ENCODE measurements at regions not wholly inside any gene's neighbourhood (a gene's known extent, or its start where the extent isn't known, plus 50 kb on each side); places are given as distances from the start of the nearest gene placed in this dataset.

GRCh38 chr18:28382215-28382879, 205.4 kb upstream of the CDH2 start:
- H3K4me1 ChIP-seq, result no peaks in the 10 kb centered on the region
- 17 to 60% methylated on average over 1 to 3 of the region's 3 CpGs for WGBS, 2 donors (ENCODE audit: low coverage in 1 of 2)
- H3K36me3 ChIP-seq, result no peaks in the 10 kb centered on the region
- no peaks in the 10 kb centered on the region for H3K9me3 ChIP-seq
- TF ChIP-seq, protein P1, sequence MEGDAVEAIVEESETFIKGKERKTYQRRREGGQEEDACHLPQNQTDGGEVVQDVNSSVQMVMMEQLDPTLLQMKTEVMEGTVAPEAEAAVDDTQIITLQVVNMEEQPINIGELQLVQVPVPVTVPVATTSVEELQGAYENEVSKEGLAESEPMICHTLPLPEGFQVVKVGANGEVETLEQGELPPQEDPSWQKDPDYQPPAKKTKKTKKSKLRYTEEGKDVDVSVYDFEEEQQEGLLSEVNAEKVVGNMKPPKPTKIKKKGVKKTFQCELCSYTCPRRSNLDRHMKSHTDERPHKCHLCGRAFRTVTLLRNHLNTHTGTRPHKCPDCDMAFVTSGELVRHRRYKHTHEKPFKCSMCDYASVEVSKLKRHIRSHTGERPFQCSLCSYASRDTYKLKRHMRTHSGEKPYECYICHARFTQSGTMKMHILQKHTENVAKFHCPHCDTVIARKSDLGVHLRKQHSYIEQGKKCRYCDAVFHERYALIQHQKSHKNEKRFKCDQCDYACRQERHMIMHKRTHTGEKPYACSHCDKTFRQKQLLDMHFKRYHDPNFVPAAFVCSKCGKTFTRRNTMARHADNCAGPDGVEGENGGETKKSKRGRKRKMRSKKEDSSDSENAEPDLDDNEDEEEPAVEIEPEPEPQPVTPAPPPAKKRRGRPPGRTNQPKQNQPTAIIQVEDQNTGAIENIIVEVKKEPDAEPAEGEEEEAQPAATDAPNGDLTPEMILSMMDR (IDR thresholded peaks at IDR 0.05), result no peak
- TF ChIP-seq POLR2AphosphoS5 (IDR thresholded peaks at IDR 0.05) (no peak), EP300 (IDR thresholded peaks at IDR 0.05) (no peak), POLR2A (IDR thresholded peaks at IDR 0.05) (no peak)
- no peak overlapping the region for H3K27ac ChIP-seq
- ATAC-seq, result no peak
- no peaks in the 10 kb centered on the region for H3K27me3 ChIP-seq
- H3K4me3 ChIP-seq, result no peak overlapping the region

DNA sequence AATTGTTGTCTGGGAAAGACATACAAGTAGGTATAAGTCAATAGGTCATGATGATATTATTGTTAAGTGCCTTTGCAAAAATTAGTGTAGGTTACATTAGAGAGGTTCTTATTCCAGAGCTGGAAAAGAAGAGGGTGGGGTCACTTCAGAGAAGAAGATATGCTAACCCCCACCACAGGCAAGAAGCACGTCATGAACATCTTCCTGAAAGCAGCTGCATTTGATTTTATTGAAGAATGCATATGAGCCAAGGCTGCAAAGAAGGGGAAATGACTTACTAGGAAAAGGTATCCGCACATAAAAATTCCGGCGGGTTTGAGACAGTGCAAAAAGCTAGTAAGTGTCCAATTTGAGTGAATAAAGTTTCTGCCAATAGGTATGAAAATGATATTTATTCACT, 195.3 kb upstream of the CDH2 start:
- no peak for TF ChIP-seq POLR2AphosphoS5 (IDR thresholded peaks at IDR 0.05)
- TF ChIP-seq, protein P1 (IDR thresholded peaks at IDR 0.05), result no peak
- TF ChIP-seq POLR2A (IDR thresholded peaks at IDR 0.05), result no peak
- TF ChIP-seq EP300 (IDR thresholded peaks at IDR 0.05), result no peak
- WGBS, 2 donors (ENCODE audit: low coverage in 1 of 2), result 84 to 88% methylated on average over 4 of the region's 4 CpGs
- Histone ChIP-seq H3K9me3 (no peaks in the 10 kb centered on the region), H3K4me3 (no peak overlapping the region), H3K36me3 (no peaks in the 10 kb centered on the region), H3K4me1 (no peaks in the 10 kb centered on the region), H3K27me3 (no peaks in the 10 kb centered on the region), H3K27ac (no peak overlapping the region)
- ATAC-seq, result no peak

DNA sequence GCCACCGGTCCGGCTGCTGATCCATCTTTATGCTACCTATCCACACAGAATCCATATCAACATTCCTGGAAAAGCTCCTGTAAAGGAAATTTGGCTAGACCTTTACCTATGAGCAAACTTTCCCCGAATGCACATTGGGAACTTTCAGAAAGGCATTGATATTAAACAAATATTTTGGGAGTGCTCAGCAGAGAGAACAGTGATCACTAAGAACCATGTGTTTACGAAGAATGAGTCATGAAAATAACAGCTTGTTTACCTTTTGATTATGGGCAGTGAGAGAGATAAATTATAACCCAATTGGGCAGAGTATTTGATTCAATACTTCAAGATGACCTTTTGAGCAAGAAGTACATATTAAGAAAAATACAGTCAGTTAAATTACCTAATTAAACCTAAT, 189.7 kb upstream of the CDH2 start:
- Histone ChIP-seq H3K27me3 (no peaks in the 10 kb centered on the region), H3K9me3 (no peaks in the 10 kb centered on the region), H3K27ac (no peak overlapping the region), H3K4me1 (no peaks in the 10 kb centered on the region), H3K4me3 (no peak overlapping the region), H3K36me3 (no peaks in the 10 kb centered on the region)
- TF ChIP-seq, protein P1 (IDR thresholded peaks at IDR 0.05), result no peak
- no peak for TF ChIP-seq POLR2A (IDR thresholded peaks at IDR 0.05)
- TF ChIP-seq EP300 (IDR thresholded peaks at IDR 0.05), result no peak
- TF ChIP-seq POLR2AphosphoS5 (IDR thresholded peaks at IDR 0.05), result no peak
- no peak for ATAC-seq
- WGBS, 2 donors (ENCODE audit: low coverage in 1 of 2), result 88 to 90% methylated on average over 1 to 3 of the region's 4 CpGs

DNA sequence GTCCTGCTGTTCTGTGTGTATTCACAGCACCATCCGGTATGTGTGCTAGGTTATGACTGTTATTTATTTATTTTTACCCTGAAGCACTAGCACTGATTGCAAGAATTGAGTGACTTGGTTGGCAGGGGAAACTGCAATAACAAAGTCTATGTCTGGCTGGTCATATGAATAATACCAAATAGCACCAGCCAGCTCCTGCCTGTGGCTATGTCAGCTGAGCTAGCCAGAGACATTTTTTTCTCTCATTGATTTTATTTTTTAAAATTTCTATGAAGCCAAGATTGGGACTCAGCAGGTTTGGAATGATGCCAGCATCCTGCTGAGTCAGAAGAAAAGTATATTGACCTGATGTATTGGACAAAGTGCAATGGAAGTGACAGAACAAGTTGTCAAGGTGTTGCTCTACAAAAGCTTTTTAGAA, 188.5 kb upstream of the CDH2 start:
- no peak for TF ChIP-seq POLR2A (IDR thresholded peaks at IDR 0.05)
- no peaks in the 10 kb centered on the region for H3K4me1 ChIP-seq
- H3K36me3 ChIP-seq, result no peaks in the 10 kb centered on the region
- 50 to 56% methylated on average over 1 of the region's 1 CpG for WGBS, 2 donors (ENCODE audit: low coverage in 1 of 2)
- no peaks in the 10 kb centered on the region for H3K9me3 ChIP-seq
- H3K4me3 ChIP-seq, result no peak overlapping the region
- H3K27ac ChIP-seq, result no peak overlapping the region
- no peak for ATAC-seq
- H3K27me3 ChIP-seq, result no peaks in the 10 kb centered on the region

DNA sequence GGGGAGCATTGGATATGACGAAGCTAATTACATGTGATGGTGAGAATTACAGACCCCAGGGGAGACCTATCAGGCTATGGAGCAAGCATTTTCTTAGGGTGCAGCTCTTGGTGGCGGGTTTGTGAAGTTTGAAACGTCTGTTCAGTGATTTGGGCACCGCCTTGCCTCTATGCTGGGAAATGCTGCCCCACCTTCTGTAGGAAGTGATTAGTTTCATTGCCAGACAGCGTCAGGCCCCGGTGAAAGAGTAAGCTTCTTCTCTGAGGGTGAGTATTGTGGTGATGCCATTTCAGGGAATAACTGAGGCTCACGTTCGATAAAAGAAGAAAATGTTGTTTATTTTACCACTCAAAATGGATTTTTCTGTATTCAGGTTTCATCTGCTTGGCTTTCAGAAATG, 186.2 kb upstream of the CDH2 start:
- no peaks in the 10 kb centered on the region for H3K9me3 ChIP-seq
- H3K4me3 ChIP-seq, result no peak overlapping the region
- no peak for ATAC-seq
- TF ChIP-seq POLR2A (IDR thresholded peaks at IDR 0.05) (no peak), EP300 (IDR thresholded peaks at IDR 0.05) (no peak), POLR2AphosphoS5 (IDR thresholded peaks at IDR 0.05) (no peak)
- TF ChIP-seq, protein P1 (IDR thresholded peaks at IDR 0.05), result no peak
- 87 to 90% methylated on average over 5 to 8 of the region's 8 CpGs for WGBS, 2 donors (ENCODE audit: low coverage in 1 of 2)
- H3K4me1 ChIP-seq, result no peaks in the 10 kb centered on the region
- H3K36me3 ChIP-seq, result no peaks in the 10 kb centered on the region
- no peak overlapping the region for H3K27ac ChIP-seq
- no peaks in the 10 kb centered on the region for H3K27me3 ChIP-seq
